Psoas muscle (tissue), 7 donors: ENCODE measurements at regions not wholly inside any gene's neighbourhood (a gene's known extent, or its start where the extent isn't known, plus 50 kb on each side); places are given as distances from the start of the nearest gene placed in this dataset.

ENCODE experiments used
- ATAC-seq, 4 donors: fragments of 200-7000 bp; cut with Tn5 transposase; one replicate each; pipeline ENCODE4 v1.9.1; 2020; ENCODE audit warnings: moderate library complexity in 3 of 4, mild to moderate bottlenecking in 2 of 4
- DNase-seq, 2 donors: peaks; one replicate each; pipeline ENCODE4 v3.0.0-alpha.2; 2020
- H3K27ac ChIP-seq: fragments of 200-600 bp; one replicate; pipeline ENCODE4 v1.8.0; 2022
- H3K27me3 ChIP-seq, 3 donors: fragments of 200-600 bp in 1 of 3; one replicate each; pipeline versions ENCODE4 v1.6.1 to v1.8.0; 2013 to 2022; ENCODE audit warnings: low read length in 2 of 3, mild to moderate bottlenecking in 2 of 3, moderate library complexity in 1 of 3; ENCODE audit not compliant: insufficient read depth in 3 of 3
- H3K36me3 ChIP-seq, 2 donors: fragments of 200-600 bp in 1 of 2; one replicate each; pipeline versions ENCODE4 v1.6.1 to v1.8.0; 2013 to 2022; ENCODE audit warnings: low read depth in 1 of 2, mild to moderate bottlenecking in 1 of 2, moderate library complexity in 1 of 2; ENCODE audit not compliant: insufficient read depth in 1 of 2
- H3K4me1 ChIP-seq: fragments of 200-600 bp; one replicate; pipeline ENCODE4 v1.8.0; 2022
- H3K4me3 ChIP-seq: fragments of 200-600 bp; one replicate; pipeline ENCODE4 v1.8.0; 2022; ENCODE audit warnings: mild to moderate bottlenecking
- H3K9me3 ChIP-seq: fragments of 200-600 bp; one replicate; pipeline ENCODE4 v1.8.0; 2022
- CTCF ChIP-seq: fragments of 200-600 bp; IDR thresholded peaks from one replicate; pipeline ENCODE4 v1.8.0; 2022; ENCODE audit warnings: antibody characterized with exemption
- WGBS, 3 donors: extraction: QIAGEN DNeasy Blood & Tissue Kit; methylation state at CpG; one replicate each; pipeline versions ENCODE4 v1.1.6 to v1.1.7; 2013; 5-methylcytosine and 5-hydroxymethylcytosine counted together
- intact Hi-C, 2 donors: fragments of 100-400 bp; cut with DNase I; formaldehyde crosslinking; loops; one replicate each; pipeline versions ENCODE4 v1.11.0 to v1.14.2; 2022
- donor health status: healthy with polysubstance abuse.
- donor health status: DM: no; HTN: no; CAD: no; lungs with moderate emphysema.
- donor health status: Bipolar disorder and iron deficiency.
- donor health status: healthy.
- donor health status: DM: yes; HTN: yes; CAD: no.
- donor health status: DM: no; HTN: no; CAD: no.
- donor health status: DM: yes; HTN: yes; CAD: no.

GRCh38 chr18:78801011-78801410, 178.6 kb upstream of the SALL3 start:
- no peaks in the 10 kb centered on the region for H3K4me1 ChIP-seq
- no peaks in the 10 kb centered on the region for H3K36me3 ChIP-seq
- DNase-seq (no peak), ATAC-seq (no peak)
- H3K4me3 ChIP-seq = no peak overlapping the region
- intact Hi-C loops = no loop called here
- no peaks in the 10 kb centered on the region for H3K9me3 ChIP-seq
- TF ChIP-seq CTCF = no peak
- WGBS, 3 donors = 47 to 60% (median 55%) methylated on average over 7 of the region's 7 CpGs
- peaks cover 0 to 2% (median 0%) of the 10 kb centered on the region in 3 donors for H3K27me3 ChIP-seq
- no peak overlapping the region for H3K27ac ChIP-seq

- H3K4me3 ChIP-seq = no peak overlapping the region
- intact Hi-C loops = no loop called here
- H3K27ac ChIP-seq = no peak overlapping the region
- no peak for TF ChIP-seq CTCF
- H3K36me3 ChIP-seq = no peaks in the 10 kb centered on the region
- ATAC-seq (no peak), DNase-seq (no peak)
- H3K27me3 ChIP-seq = peaks cover 0 to 2% (median 0%) of the 10 kb centered on the region in 3 donors
- H3K9me3 ChIP-seq = no peaks in the 10 kb centered on the region
- 72 to 82% (median 74%) methylated on average over 9 of the region's 9 CpGs for WGBS, 3 donors
- H3K4me1 ChIP-seq = no peaks in the 10 kb centered on the region
These were observed 176.5 kb upstream of the SALL3 start for GRCh38 chr18:78803104-78803503.

- Histone ChIP-seq H3K4me1 (no peaks in the 10 kb centered on the region), H3K27me3 (peaks cover 0 to 2% (median 0%) of the 10 kb centered on the region in 3 donors), H3K9me3 (no peaks in the 10 kb centered on the region), H3K36me3 (no peaks in the 10 kb centered on the region), H3K4me3 (no peak overlapping the region), H3K27ac (no peak overlapping the region)
- DNase-seq = no peak
- 88 to 92% (median 88%) methylated on average over 25 to 26 of the region's 26 CpGs for WGBS, 3 donors
- TF ChIP-seq CTCF = no peak
- intact Hi-C loops = no loop called here
- no peak for ATAC-seq
These were observed 175.2 kb upstream of the SALL3 start for GRCh38 chr18:78804206-78805030.

- Histone ChIP-seq H3K4me3 (no peak overlapping the region), H3K27ac (no peak overlapping the region), H3K9me3 (no peaks in the 10 kb centered on the region), H3K4me1 (no peaks in the 10 kb centered on the region), H3K36me3 (no peaks in the 10 kb centered on the region), H3K27me3 (peaks cover 0 to 2% (median 0%) of the 10 kb centered on the region in 3 donors)
- TF ChIP-seq CTCF = no peak
- intact Hi-C loops = no loop called here
- no peak for DNase-seq
- 65 to 71% (median 66%) methylated on average over 8 of the region's 8 CpGs for WGBS, 3 donors
- ATAC-seq = no peak
These were observed 173.8 kb upstream of the SALL3 start for GRCh38 chr18:78805840-78806239.
